Right lobe of liver (tissue), 6 donors: ENCODE measurements at regions not wholly inside any gene's neighbourhood (a gene's known extent, or its start where the extent isn't known, plus 50 kb on each side); places are given as distances from the start of the nearest gene placed in this dataset.

Experiments
- ATAC-seq, 4 donors: fragments of 200-7000 bp; cut with Tn5 transposase; one replicate each; pipeline ENCODE4 v1.9.1; 2020; ENCODE audit warnings: mild to moderate bottlenecking in 4 of 4, moderate library complexity in 4 of 4
- DNase-seq, 3 donors: peaks; one replicate each; pipeline ENCODE4 v3.0.0-alpha.2; 2020
- H3K27ac ChIP-seq, 3 donors: fragments of 200-600 bp; one replicate each; pipeline ENCODE4 v1.8.0; 2022
- H3K27me3 ChIP-seq, 2 donors: fragments of 200-600 bp; one replicate each; pipeline ENCODE4 v1.8.0; 2022
- H3K36me3 ChIP-seq, 4 donors: fragments of 200-600 bp; sonication (generic) in 1 of 4; one replicate each; pipeline versions ENCODE4 v1.5.1 to v1.8.0; 2017 to 2022; ENCODE audit warnings: control low read depth in 1 of 4
- H3K4me1 ChIP-seq, 4 donors: fragments of 200-600 bp; sonication (generic) in 1 of 4; one replicate each; pipeline versions ENCODE4 v1.5.1 to v1.8.0; 2017 to 2022; ENCODE audit warnings: control low read depth in 1 of 4
- H3K4me3 ChIP-seq, 3 donors: fragments of 200-600 bp; one replicate each; pipeline ENCODE4 v1.8.0; 2022
- H3K9me3 ChIP-seq, 4 donors: fragments of 200-600 bp; sonication (generic) in 1 of 4; one replicate each; pipeline versions ENCODE4 v1.5.1 to v1.8.0; 2017 to 2022; ENCODE audit warnings: control low read depth in 1 of 4
- CTCF ChIP-seq, 4 donors: fragments of 200-600 bp in 3 of 4; fragments of 450-650 bp in 1 of 4; IDR thresholded peaks; one replicate each; pipeline versions ENCODE4 v1.5.1 to v1.8.0; 2016 to 2022; ENCODE audit warnings: antibody characterized with exemption in 4 of 4, mild to moderate bottlenecking in 2 of 4
- POLR2A ChIP-seq: fragments of 450-650 bp; IDR thresholded peaks from one replicate; pipeline ENCODE4 v1.6.1; 2017; ENCODE audit warnings: antibody characterized with exemption, mild to moderate bottlenecking
- WGBS: methylation state at CpG from one replicate; pipeline ENCODE4 v1.1.6; 2018; ENCODE audit warnings: low coverage, low lambda C conversion rate; ENCODE audit not compliant: insufficient coverage; ENCODE audit errors: missing lambda C conversion rate; 5-methylcytosine and 5-hydroxymethylcytosine counted together
- intact Hi-C, 2 donors: fragments of 100-400 bp; cut with DNase I; formaldehyde crosslinking; loops; one replicate each; pipeline versions ENCODE4 v1.11.2 to v1.14.1; 2022
- donor health status: DM: no; HTN: yes; CAD: no.
- donor health status: DM: no; HTN: no; CAD: no.
- donor health status: DM: no; HTN: no; CAD: no.
- donor health status: DM: no; HTN: yes; CAD: no.
- donor health status: DM: no; HTN: yes; CAD: no.

- Histone ChIP-seq H3K4me3 (no peak overlapping the region), H3K9me3 (no peaks in the 10 kb centered on the region), H3K4me1 (no peaks in the 10 kb centered on the region), H3K27ac (no peak overlapping the region), H3K36me3 (no peaks in the 10 kb centered on the region), H3K27me3 (no peaks in the 10 kb centered on the region)
- no peak for ATAC-seq
- intact Hi-C loops = no loop called here
- no peak for TF ChIP-seq CTCF (IDR thresholded peaks at IDR 0.05)
- TF ChIP-seq POLR2A = no peak
- no peak for DNase-seq
- 59% methylated on average over 2 of the region's 2 CpGs for WGBS
These were observed 50.8 kb upstream of the PCSK1 start for GRCh38 chr5:96483878-96484277.

GRCh38 chr5:96487859-96488258 lies 54.8 kb upstream of the PCSK1 start:
- TF ChIP-seq CTCF (IDR thresholded peaks at IDR 0.05) = no peak
- TF ChIP-seq POLR2A = no peak
- Histone ChIP-seq H3K27ac (no peak overlapping the region), H3K27me3 (no peaks in the 10 kb centered on the region), H3K4me1 (no peaks in the 10 kb centered on the region), H3K9me3 (no peaks in the 10 kb centered on the region), H3K36me3 (no peaks in the 10 kb centered on the region), H3K4me3 (no peak overlapping the region)
- no peak for DNase-seq
- ATAC-seq = no peak
- WGBS = 100% methylated on average over 1 of the region's 1 CpG
- intact Hi-C loops = no loop called here

- Histone ChIP-seq H3K4me1 (no peaks in the 10 kb centered on the region), H3K9me3 (no peaks in the 10 kb centered on the region), H3K36me3 (no peaks in the 10 kb centered on the region), H3K27me3 (no peaks in the 10 kb centered on the region), H3K27ac (no peak overlapping the region), H3K4me3 (no peak overlapping the region)
- WGBS = 49% methylated on average over 2 of the region's 2 CpGs
- DNase-seq = no peak
- ATAC-seq = no peak
- intact Hi-C loops = no loop called here
- TF ChIP-seq POLR2A = no peak
- no peak for TF ChIP-seq CTCF (IDR thresholded peaks at IDR 0.05)
These were observed 56.5 kb upstream of the PCSK1 start for GRCh38 chr5:96489532-96489931.

- intact Hi-C loops = no loop called here
- WGBS = 48% methylated on average over 6 of the region's 6 CpGs
- Histone ChIP-seq H3K36me3 (no peaks in the 10 kb centered on the region), H3K4me1 (no peaks in the 10 kb centered on the region), H3K4me3 (no peak overlapping the region), H3K27me3 (no peaks in the 10 kb centered on the region), H3K9me3 (no peaks in the 10 kb centered on the region), H3K27ac (no peak overlapping the region)
- ATAC-seq (peak in 1 of 4 donors; percentile 15), DNase-seq (no peak)
- no peak for TF ChIP-seq CTCF (IDR thresholded peaks at IDR 0.05)
- no peak for TF ChIP-seq POLR2A
These were observed 59.5 kb upstream of the PCSK1 start for GRCh38 chr5:96492459-96493047.
